ENCODE measurements at regions not wholly inside any gene's neighbourhood (a gene's known extent, or its start where the extent isn't known, plus 50 kb on each side); places are given as distances from the start of the nearest gene placed in this dataset.
"Not testable (repeated sequence)": the region's sequence is repeated elsewhere in the genome, so short reads cannot be mapped to it uniquely, and the experiment has no call there.

DNA sequence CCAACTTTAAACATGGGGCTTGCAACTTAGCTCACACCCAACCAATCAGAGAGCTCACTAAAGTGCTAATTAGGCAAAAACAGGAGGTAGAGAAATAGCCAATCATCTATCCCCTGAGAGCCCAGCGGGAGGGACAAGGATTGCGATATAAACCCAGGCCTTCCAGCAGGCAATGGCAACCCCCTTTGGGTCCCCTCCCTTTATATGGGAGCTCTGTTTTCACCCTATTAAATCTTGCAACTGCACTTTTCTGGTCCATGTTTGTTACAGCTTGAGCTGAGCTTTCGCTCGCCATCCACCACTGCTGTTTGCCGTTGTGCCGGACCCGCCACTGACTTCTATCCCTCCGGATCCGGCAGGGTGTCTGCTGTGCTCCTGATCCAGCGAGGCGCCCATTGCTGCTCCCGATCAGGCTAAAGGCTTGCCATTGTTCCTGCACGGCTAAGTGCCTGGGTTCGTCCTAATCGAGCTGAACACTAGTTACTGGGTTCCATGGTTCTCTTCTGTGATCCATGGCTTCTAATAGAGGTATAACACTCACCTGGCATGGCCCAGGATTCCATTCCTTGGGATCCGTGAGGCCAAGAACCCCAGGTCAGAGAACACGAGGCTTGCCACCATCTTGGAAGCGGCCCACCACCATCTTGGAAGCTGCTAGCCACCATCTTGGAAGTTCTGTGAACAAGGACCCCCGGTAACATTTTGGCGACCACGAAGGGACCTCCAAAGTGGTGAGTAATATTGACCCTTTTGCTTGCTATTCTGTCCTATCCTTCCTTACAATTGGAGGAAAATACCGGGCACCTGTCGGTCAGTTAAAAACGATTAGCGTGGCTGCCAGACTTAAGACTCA lies 161.3 kb upstream of the GCFC2 start:
- not testable (repeated sequence) for ATAC-seq

DNA sequence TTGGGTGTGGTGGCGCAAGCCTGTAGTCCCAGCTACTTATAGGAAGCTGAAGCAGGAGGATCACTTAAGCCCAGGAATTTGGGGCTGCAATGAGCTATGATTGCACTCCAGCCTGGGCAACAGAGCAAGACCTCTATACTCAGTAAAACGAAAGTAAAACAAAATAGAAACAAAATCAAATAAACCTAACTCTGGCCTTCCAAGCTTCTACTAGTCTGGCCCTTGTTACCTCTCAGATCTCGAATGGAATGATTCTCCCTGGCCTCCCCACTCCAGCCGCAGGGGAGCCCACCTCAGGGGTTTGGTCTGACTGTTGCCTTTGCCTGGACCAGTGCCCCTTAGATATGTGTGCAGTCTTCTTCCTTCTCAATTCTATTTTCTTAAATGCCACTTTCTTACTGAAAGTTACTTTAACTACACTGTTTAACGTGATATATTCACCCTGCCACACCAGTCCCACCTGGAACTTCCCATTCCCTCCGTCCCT lies 160.0 kb upstream of the GCFC2 start:
- ATAC-seq, result no peak

- ATAC-seq, result no peak
Observed at GRCh38 chr2:75870133-75870532, 159.4 kb upstream of the GCFC2 start.

DNA sequence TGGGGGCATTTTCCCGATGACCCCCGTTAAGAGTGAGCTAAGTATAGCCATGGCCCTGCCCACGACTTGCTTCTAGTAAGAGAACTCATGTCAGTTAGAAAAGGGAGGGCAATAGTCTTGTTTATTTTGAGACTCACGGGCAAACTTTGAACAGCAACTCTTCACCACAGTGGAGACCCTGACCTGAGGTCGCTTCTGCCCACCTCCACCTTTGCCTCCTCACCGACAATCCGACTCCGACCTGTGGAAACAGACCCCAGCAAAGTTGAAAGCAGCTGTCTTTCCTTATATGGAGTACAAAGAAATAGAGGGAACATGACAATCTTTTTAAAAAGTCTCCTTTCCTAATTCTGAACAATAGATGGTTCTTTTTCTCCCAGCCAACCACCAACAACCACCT lies 155.0 kb upstream of the GCFC2 start:
- ATAC-seq, result no peak

DNA sequence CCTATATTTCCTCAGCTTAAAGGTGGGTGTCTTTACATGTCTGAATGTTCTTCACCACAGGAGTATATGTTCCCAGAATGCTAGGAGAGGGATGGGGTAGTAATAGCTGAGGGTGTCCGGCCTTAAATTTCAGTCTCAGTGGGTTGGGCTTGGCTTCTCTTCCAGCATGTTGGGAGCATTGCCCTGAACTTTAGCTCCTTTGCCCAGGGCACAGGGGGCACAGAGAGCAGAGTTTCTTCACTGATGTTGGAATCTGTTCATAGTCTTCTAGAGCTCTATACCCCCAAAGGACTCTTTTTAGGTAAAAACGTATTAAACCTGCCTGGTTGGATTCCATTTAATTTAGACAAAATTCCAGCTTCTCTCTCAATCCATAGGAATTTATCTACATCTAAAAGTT lies 154.4 kb upstream of the GCFC2 start:
- ATAC-seq, result no peak

- no peak for ATAC-seq
Observed at GRCh38 chr2:75862547-75862946, 151.8 kb upstream of the GCFC2 start.

DNA sequence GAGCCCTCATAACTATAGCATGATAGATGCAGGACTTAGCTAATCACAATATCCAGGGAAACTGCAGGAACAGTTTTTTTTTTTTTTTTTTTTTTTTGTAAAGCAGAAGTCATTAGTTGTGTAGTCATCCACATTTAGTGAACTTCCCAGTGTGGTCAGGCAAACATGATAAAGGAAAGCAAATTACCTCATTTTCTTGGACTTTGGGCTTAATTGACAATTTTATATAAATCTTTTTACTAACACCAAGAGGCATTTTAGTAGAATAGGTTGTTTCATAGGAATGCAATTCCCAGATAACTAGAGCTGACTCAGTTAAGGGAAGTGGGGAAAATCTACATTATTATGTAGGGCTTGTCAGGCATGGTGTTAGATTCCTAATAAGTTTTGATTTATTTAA lies 142.7 kb upstream of the GCFC2 start:
- no peak for ATAC-seq

GRCh38 chr2:75852639-75853038 lies 141.9 kb upstream of the GCFC2 start:
- no peak for ATAC-seq

DNA sequence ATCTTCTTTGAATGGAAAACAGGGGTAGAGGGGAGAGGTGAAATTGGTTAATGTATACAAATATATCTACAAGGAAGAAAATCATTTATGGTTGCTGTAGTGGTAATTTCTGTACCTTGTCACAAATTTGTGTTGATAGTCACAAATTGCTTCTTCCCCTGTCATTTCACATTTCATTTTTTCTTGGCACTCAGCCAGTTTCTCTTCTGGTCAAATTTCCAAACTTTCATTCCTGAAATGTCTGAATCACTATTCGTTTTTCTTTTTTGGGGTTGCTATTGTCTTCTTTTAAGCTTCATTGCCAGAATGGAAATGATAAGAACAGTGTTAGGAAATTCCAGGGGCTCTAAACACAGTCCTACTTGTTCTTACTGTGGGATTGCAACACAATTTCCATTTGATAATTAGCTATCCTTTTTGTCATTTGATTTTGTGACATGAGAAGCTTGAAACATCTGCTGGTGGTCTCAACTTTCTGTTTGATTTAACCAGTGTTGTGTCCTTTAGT lies 136.0 kb upstream of the GCFC2 start:
- no peak for ATAC-seq

GRCh38 chr2:75844651-75845050 lies 133.9 kb upstream of the GCFC2 start:
- no peak for ATAC-seq

- not testable (repeated sequence) for ATAC-seq
Observed at GRCh38 chr2:75834588-75834987, 123.9 kb upstream of the GCFC2 start.

- no peak for ATAC-seq
Observed at GRCh38 chr2:75833386-75833785, 122.7 kb upstream of the GCFC2 start.

DNA sequence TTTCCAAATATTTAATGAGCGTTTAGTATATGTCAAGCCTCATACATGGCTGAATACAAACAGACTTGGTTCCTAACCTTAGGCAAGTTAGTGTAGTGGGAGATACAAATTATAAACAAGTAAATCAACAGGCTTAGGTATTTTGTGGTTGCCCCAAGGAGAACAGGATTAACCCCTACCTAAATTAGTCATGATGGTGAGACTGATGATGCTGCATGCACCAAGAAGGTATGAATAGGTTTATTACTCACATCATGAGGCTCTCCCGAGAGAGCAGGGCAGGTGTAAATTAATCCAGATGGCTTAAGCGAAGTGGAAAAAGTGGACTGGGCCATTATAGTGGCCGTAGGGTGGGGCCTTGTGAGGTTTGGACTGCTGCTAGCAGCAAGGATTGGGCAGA lies 118.1 kb upstream of the GCFC2 start:
- no peak for ATAC-seq

GRCh38 chr2:75823515-75823914 lies 112.8 kb upstream of the GCFC2 start:
- ATAC-seq, result not testable (repeated sequence)

GRCh38 chr2:75822336-75822735 lies 111.6 kb upstream of the GCFC2 start:
- no peak for ATAC-seq

- no peak for ATAC-seq
Observed at GRCh38 chr2:75820693-75821092, 110.0 kb upstream of the GCFC2 start.

DNA sequence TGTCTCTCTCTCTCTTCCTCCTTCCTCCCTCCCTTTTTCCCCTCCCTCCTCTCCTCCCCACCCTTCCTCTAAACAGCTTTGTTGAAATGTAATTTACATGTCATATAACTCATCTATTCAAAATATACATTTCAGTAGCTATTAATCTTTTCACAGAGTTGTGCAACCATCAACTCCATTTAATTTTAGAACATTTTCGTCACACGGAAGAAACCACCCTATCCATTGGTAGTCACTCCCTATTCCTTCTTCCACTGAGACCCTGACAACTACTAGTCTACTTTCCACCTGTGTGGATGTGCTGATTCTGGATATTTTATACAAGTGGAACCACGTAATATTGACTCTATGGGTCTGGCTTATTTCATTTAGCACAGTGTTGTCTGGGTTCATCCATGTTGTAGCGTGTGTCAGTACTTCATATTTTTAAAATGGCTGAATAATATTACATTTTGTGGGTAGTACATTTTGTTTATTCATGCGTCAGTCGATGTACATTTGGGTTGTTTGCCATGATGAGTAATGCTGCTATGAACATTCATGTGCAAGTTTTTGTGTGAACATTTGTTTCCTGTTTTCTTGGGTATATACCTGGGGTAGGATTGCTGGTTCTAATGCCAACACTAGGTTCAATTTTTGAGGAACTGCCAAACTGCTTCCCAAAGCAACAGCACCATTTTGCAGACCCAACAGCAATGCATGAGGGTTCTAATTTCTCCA lies 100.1 kb upstream of the GCFC2 start:
- no peak for ATAC-seq

- ATAC-seq, result no peak
Observed at GRCh38 chr2:75808793-75809535, 98.2 kb upstream of the GCFC2 start.

DNA sequence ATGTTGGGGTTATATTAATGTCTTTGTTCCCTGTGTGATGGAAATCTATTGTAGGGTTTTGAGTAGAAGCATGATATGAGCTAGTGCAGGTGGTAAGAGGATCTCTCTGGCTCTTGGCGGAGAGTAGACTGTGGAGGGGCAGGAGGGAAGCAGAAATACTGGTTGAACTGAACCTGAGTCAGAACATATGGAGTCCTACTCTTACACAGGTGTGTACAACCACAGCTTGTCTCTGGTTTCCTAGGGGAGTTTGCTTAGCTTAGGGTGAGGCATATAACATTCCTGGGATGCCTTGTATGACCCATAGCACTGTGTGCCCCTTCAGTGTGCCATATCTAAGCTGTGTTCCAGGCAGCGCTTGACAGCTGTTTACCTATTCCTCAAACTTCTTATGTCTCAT lies 97.3 kb upstream of the GCFC2 start:
- no peak for ATAC-seq

DNA sequence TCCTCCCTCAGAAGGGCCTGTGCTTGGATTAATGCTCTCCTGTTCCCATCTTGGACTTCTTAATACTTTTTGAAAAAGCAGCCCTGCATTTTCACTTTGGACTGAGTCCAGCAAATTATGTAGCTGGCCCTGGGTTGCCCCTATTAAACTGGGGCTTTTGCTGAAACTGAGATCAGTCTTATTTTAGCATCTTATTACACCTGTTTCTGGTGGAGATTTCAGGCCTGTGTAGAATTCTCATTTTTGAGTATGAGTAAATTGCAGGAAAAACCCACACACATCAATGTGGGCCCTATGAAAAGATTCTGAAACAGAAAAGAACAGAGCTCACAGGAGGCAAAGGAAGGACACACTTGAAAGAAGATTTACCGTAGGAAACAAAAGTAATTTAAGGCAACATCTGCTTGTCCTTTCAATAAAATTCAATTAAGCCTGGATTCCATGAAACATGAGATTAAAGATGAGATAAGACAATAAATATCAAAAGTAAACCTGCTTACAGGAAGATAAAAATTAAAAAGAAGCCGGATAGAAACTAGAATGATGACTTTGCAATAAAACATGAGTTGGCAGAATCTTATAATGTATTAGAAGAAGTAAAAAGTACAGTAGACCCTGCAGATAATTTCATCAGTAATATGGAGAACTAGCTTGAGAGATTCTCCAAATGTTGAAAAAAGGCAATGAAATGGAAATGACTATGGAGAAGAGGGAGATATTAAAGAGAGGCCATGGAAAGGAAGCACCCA lies 90.7 kb upstream of the GCFC2 start:
- ATAC-seq, result no peak

DNA sequence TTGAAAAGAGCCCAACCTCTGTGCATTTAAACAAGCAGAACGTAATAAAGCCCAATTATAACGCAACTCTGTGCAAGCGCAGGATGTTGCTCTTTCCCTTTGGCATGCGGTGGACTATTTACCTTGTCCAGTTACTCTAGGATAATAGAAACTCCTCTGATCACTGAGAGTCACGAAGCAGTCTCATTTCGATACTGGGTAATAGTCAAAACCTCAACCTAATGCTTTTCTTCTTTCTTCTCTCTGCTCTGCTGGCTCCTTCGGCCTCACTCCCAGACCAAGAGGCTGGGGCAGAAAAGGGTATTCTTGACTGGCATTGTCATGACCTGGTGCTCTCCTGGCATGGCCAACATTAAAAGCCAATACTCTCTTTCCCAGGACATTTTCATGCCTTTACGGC lies 89.7 kb upstream of the GCFC2 start:
- ATAC-seq, result no peak

- ATAC-seq, result no peak
Observed at GRCh38 chr2:75799859-75800258, 89.1 kb upstream of the GCFC2 start.

Measured in activated CD4-positive, CD25-positive, alpha-beta regulatory T cell treated with anti-CD3 and anti-CD28 coated beads, Interleukin-2, amount 50 U/mL, for 24 hours (primary cell).